GM19023 (cell line): ENCODE measurements at regions not wholly inside any gene's neighbourhood (a gene's known extent, or its start where the extent isn't known, plus 50 kb on each side); places are given as distances from the start of the nearest gene placed in this dataset.

Experiments
- ATAC-seq: cut with Tn5 transposase; IDR thresholded peaks from one replicate; pipeline ENCODE4 v1.9.1; 2021; ENCODE audit warnings: mild to moderate bottlenecking, moderate library complexity; ENCODE audit not compliant: unreplicated experiment

DNA sequence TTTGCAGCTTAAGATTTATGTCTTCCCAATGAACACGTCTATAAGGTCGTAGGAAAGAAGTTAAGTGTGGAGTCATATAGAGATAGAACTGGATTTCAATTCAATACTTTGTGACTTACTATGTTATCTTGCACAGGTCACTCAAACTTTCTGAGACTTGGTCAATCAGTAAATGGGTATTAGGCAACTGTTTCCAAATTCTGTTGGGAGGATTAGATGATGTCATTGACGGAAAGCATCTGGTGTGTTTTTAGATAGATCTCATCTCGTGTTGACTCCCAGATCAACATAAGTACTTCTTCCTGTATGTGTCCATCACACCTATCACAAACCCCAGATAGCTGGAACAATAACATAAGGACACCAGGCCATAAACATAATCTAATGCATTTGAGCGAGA lies 771.1 kb upstream of the FANCL start:
- ATAC-seq = no peak

DNA sequence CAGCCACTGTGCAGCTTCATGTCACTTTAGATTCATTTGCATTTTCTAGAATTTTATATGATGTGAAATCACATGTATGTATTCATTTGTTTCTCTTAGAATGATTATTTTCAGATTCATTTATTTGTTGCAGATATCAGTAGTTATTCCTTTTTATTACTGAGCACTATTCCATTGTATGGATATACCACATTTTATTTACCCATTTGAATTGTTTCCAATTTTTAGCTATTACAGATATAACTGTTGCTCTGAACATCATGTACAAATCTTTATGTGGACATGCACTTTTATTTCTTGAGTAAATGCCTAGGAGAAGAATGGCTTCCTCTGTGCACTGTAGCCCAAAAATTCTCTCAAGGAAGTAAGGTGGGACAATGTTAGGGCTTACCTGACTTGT lies 767.8 kb upstream of the FANCL start:
- ATAC-seq = no peak

DNA sequence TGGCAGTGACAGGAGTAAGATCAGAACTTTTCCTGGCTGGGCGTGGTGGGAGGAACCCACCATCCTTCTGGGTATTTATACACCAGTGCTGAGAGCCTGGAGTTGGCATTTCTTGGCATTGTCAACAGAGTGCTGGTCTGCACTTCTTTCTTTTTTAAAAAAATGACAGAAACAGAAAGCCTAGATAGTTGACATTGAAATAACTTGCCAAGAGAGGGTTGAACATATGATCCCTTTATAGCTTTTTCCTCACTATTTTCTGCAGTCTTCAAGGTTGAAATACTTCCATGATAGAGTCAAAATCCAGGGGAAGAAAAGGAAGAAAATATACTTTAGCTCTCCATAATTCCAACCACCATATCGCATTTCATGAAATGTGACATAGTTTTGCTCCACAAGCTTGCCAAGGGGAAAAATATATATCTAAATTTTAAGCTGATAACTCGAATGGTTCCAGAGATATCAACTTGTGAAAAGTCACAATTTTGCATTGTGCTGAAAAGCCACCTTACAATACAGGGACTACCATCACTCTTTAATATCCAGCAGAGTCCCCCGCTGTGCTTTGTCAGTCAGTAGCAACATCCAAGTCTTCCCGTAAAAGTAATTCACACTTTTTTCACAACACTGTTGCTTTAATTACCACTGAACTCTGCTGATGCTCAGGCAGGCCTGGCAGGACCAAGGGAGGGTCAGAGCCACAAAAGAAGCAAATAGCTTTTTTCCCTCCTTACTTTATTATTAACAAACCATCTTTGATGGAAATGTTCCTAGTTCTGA lies 764.9 kb upstream of the FANCL start:
- ATAC-seq = no peak

DNA sequence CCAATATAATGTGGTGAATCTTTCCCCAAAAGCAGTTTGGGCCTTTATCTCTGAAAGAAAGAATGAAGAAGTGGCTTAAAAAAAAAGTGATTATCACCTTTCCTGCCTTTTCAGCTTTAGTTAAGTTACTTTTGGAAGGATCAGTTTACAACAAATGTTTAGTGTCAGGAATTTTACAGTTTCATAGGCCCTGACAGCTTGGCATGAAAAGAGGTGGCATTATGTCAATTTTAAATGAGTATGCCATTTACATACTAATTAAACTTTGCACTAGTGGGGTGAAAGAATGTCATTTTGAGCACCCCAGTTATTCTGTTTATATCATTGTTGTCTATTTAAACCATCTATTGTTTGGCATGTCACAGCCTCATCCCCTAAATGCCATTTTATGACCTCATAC lies 763.5 kb upstream of the FANCL start:
- ATAC-seq = no peak

DNA sequence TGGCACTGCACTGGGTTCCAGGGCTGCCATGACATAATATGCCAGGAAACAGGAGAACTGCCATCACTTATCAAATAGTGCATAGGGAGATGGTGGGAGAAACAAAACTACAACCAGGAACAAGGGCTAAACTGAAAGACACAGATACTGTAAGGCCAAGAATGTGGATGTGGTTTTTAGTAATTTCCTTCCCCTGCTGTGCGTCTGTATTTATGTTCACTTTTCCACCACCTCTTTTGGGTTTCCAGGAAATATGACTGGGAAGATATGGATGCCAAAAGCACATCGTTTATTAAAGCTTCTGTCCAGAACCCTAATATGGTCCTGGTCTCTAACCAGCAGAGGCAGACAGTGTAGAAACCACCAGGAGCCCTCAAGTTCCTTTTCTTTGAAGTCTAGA lies 759.7 kb upstream of the FANCL start:
- no peak for ATAC-seq

DNA sequence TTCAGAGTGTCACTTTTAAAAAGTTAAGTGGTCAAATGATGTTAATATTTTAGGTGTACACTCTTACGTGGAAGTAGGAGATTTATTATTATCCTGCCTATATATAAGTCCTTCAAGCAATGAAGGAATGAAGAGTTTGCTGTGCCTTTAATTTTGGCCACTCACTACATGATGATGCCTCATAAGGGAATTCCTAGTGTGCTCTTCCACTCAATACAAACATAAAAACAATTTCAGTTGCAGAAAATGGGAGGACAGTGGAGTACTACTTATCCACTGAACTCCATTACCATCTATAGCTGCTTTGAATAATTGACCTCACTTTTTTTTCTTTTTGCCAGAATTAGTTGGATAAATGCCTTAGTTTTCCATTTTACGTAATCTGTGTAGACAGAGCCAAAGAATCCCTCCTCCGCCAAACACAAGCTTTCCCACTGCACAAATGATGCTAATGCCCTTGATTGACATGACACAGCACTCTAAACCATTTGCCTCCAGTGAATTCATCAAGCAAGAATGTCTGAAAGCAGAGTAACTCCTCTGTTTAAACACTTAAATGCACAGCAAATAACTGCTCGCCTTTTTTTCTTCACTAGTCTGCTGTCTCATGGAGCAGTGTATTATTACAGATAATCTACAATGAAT lies 751.1 kb upstream of the FANCL start:
- ATAC-seq = no peak

DNA sequence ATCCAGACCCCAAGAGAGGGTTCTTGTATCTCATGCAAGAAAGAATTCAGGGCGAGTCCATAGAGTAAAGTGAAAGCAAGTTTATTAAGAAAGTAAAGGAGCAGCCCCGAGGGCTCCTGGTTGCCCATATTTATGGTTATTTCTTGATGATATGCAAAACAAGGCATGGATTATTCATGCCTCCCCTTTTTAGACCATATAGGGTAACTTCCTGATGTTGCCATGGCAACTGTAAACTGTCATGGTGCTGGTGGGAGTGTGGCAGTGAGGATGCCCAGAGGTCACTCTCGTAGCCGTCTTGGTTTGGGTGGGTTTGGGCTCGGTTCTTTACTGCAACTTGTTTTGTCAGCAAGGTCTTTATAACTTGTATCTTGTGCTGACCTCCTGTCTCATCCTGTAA lies 750.2 kb upstream of the FANCL start:
- no peak for ATAC-seq

DNA sequence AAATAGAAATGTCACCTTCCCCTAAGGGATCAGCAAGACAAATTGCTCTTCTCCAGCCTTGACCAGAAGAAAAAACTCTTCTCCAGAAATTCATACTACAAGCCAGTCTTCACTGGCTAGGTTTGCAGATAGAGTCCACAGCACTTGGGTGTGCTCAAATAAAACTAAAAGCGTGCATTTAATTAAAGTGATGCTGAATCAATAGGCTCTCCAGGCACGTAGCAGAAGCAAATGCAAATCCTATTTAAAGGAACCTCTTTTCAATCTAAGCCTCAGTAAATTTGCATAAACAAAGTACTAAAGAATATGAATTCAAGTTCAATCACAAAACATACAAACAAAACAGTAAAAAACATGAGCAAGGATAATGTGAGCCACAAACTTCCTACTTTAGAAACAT lies 744.4 kb upstream of the FANCL start:
- no peak for ATAC-seq

DNA sequence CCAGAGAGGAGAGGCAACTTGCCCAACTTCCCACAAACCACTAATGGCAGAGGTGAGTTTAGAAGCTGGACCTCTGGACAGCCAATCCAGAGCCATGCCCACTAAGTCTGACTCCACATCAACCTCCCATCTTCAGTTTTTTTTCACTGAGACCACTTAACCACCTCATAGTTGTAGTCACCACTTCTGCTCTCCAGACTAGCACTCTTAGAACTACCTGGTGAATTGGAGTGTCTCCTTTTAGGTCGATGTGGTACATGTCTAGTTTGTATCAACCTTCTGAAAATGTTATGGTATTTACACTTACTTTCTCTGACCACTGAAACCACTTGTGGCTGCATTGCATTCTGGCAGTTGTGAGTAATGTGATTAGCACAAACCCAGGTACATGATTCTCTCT lies 743.6 kb upstream of the FANCL start:
- ATAC-seq = no peak

DNA sequence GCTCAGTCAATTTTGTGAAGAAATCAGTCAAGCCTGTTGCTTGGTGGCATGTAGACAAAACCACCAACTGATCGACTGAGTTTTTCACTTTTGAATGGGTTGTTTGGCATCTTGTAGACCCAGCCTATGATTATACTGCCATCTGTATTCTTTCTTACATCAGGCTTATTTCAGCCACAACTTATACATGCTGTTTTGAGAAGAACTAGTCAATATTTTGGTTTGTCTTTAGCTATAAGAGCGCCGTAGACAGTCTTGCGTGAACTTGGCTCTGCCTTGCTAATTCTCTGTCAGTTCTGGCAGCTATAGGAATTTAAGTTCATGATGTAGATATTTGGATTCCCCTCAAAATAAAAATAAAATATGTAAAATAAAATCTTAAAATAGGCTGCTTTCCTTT lies 742.0 kb upstream of the FANCL start:
- no peak for ATAC-seq

DNA sequence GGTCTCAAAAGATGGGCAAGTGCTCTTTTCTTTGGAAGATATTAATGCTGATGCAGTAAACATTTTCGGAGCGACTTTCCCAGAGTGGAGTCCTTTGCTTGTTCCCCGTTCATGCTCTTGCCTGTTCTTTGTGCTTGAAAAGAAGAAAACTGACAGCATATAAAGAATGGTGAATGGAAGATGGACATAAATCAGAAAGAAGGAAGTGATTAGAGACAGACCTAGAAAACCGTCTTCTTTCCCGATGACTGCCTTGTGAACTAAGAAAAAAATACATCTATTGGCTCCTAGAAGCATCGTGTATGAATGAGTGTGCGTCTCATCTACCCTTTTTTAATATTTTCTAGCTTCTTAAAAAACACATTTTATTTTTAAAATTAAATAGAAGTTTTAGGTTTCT lies 740.1 kb upstream of the FANCL start:
- ATAC-seq = no peak

DNA sequence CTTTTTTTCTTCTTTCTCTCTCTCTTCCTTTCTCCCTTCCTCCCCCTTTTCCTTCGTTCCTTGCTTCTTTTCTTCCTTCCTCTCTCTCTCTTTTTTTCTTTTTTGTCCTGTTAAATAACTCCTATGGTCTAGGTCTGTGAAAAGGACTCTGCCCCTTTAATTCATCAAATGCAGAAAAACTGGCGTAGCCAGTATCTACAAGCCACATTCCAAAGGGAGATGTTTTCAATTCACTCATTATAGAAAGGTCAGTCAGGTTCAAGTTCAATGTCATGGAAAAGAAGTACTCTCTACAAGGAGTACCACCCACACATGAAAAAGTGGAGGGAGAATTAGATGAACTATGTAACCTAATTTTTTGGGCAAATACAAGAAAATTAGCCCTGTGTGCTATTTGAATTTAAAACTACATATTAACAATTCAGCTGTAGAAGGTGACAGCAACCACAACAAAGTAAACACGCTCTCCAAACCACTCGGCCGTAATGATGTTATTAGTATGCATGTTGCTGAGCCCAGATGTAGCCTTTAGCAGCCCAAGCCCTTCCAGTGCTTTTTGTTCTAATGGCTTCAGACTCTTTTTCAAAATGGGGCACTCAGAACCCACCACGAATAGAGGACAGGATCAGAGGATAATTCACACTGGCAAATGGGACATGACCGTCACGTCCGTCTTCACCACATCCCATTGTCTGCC lies 735.4 kb upstream of the FANCL start:
- ATAC-seq = no peak

DNA sequence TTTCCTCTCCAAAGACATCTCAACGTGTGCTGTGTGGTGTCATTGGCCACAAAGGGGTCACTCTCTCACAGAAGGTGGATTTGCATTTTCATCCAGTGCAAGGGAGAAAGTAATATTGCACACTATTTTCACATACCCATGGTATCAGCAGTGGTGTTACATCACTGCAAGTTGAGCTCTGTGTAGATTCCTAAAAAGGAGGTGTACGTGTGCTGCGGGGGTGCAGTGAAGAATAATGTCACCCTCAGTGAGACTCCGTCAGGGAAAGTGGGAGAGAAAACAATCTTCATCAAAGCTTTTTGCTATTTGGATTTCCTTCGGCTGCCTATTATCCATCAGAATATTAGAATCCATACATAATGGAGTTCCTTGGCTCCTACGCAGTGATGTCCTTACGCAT lies 733.8 kb upstream of the FANCL start:
- ATAC-seq = no peak

DNA sequence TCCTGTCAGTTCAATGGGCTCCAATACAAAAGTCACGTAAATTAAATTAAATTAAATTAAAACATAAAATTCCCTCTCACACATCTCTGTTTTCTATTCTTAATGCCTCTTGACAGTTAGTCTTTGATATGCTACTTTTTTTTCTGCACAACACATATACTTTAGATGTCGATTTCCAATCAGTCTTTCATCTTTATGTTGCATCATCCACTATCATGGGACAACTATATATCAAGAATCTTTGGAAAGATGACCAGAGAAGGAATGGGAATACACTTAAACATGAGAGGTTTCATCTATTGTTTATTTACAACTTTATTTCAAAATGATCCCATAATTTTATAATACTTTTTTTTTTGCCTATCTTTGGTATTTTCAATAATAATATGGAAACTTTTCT lies 733.3 kb upstream of the FANCL start:
- ATAC-seq = no peak

DNA sequence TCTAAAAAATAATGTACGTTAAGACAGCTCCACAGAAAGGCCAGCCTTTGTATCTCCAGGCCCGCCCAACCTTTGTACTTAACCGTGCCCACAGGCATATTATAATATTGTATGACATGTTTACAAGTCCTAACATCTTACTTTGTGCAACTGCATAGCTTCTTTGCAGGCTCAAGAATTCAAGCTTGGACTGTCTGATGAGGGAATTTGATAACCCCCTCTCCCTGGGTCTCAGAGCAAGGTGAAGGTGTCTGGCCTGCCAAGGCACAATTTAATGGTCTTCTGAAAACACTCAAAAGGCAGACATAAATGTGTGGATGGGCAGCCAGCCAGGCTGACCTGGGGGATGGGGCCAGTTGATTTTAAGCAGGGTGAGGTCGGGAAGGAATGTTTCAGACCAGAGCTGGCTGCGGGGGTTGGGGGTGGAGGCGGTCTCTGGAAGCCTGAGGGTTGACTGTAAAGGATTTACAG lies 732.7 kb upstream of the FANCL start:
- ATAC-seq = no peak

DNA sequence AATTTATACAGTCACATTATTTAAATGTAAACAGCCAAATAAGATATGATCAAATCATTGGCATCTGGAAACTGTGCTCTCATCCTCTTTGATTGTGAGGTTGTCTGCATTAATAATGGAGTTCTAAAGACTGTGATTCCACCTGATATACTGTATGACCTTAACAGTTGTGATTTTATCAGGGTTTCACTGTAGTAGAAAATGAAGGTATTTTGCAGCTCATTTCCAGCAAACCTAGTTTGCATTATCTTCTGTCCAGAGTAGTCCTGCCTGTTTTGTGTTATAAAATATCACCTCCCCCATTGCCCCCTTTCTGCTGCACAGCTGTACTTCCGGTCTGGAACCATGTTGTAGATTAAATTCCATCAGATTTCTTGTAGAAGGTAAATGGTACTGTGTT lies 731.6 kb upstream of the FANCL start:
- ATAC-seq = no peak

DNA sequence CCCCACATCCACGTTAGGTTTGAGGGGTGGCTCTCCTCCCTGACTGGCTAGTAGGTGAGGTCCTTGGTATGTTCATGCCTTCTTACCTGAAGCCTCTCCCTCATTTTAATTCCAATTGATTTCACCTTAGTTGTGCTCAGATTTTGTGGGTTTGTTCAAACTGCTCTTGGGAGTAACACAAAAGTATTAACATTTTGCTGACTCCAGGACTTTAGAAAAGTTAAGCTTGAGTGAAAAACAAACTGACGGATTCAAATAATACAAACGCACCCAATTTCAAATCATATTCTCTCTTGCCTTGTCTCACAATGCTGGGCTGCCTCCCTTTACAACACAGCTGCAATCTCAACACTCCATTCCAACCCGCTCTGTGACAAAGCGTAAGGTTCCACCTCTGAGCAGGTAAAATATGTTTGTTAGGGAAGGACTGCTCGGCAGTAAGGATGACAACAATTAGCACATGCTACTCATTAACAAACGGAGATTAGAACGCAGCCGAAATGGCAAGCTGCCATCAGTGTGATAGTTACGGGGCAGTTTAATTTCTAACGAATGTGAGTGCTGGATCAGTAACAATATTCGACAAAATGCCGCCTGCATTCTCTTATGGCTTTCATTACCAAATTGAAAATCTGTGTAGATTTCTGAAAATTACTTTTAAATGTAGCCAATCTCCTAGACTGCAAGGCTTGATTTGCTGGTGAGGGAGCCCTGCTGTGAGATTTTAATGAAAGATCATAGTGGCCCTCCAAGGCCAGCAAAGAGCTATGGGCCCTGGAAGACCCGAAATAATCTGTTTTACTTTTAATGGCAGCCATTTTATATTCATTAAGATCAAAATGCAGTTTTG lies 730.6 kb upstream of the FANCL start:
- ATAC-seq = no peak

DNA sequence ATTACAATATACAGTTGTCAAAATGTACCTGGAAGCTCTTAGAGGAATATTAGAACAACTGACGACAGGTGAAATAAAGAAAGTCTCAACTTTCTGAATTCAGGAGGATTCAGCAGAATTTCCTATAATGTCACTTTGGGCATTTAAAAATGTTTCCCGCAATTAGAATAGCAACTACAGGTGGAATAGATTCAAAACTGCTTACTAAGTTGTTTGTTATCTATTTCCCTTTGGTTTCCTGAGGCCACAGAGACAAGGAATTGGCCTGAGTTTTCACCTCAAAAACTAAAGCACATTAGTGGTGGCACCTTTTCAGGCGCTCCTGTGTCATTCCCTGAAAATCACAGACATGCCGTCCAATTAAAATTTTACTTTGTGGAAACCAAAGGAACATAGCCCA lies 729.2 kb upstream of the FANCL start:
- no peak for ATAC-seq

DNA sequence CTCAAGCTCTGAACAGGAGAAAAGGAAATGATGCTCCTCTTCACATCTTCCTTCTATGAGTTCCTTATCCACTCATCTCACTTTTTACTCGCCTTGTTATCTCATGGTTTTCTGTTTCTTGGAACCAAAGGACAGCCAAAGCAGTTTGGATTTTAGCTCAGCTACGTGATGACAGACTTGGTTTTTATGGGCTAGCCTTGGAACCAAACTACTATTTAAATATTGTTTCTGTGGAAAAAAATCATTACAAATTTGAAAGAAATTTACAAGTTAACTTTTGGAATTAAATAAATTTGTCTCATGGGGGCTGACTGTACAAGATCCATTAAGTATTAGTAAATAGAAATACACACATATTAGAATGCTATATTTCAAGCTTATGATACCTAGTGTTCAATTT lies 727.8 kb upstream of the FANCL start:
- no peak for ATAC-seq

DNA sequence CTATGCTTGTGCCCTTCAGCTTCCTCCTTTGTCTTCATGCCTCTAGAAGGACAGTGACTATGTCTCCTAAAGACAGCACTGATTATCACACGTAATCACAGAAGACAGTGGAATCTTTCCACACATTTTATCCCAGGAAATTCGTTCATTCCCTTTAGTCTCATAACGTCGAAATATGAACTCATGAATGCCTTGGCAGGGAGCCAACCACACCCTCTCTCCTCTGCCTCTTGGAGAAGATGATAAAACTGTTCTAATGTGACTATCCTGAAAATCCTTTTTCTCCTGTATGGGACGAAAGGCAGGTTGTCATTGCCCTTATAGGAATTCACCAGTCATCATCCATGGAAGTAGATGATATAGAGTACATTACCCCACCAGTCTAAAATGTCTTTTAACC lies 726.6 kb upstream of the FANCL start:
- ATAC-seq = no peak

DNA sequence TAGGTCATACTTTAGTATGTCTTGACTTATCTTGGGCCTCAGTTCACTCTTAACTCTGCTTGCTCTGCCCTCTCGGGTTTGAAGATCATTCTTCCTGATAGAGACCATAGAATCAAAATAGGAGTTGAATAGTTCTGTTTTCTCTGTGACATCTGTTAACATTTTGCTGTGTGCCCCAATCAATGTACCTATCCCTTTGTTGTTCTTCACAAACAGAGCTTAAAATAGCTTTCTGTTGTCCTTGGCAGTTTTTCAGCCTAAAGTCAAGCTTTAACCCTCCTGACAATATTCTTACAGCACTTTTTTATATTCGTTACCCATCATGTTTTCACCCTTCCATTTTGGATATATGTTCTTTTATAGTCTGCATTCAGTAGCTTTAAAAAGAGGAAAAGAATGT lies 724.5 kb upstream of the FANCL start:
- ATAC-seq = no peak
